ENCODE measurements at regions not wholly inside any gene's neighbourhood (a gene's known extent, or its start where the extent isn't known, plus 50 kb on each side); places are given as distances from the start of the nearest gene placed in this dataset.

- TF ChIP-seq EZH2phosphoT487 (IDR thresholded peaks at IDR 0.05; ENCODE audit: borderline replicate concordance, low read length) (no peak), CTCF (IDR thresholded peaks at IDR 0.05; ENCODE audit: low read depth, low read length, poor library complexity, severe bottlenecking) (no peak)
Measured at GRCh38 chr3:167167491-167167890, 212.6 kb downstream of the ZBBX start.

GRCh38 chr3:167166594-167167253 is 213.4 kb downstream of the ZBBX start:
- Histone ChIP-seq H3K4me1 (ENCODE audit: control insufficient read depth, low read length) (no peaks in the 10 kb centered on the region), H3K36me3 (ENCODE audit: control insufficient read depth, low read length) (no peaks in the 10 kb centered on the region), H3K4me2 (ENCODE audit: low read length) (no peak overlapping the region), H3K27me3 (ENCODE audit: control insufficient read depth, low read length) (no peaks in the 10 kb centered on the region), H3K79me2 (ENCODE audit: control insufficient read depth, low read length) (no peaks in the 10 kb centered on the region), H3K9me2 (replicated peaks; ENCODE audit: control insufficient read depth, low read length) (no peaks in the 10 kb centered on the region), H3K27ac (ENCODE audit: low read depth, low read length) (no peak overlapping the region), H3K9me3 (ENCODE audit: control insufficient read depth, insufficient read depth, low read length) (no peaks in the 10 kb centered on the region), H4K20me1 (ENCODE audit: control insufficient read depth, insufficient read depth, low read depth, low read length) (no peaks in the 10 kb centered on the region), H3F3A (ENCODE audit: control insufficient read depth, insufficient read depth) (no peaks in the 10 kb centered on the region), H3K4me3 (ENCODE audit: low read length) (no peak overlapping the region)
- TF ChIP-seq EZH2phosphoT487 (IDR thresholded peaks at IDR 0.05; ENCODE audit: borderline replicate concordance, low read length) = no peak
- no peak for TF ChIP-seq CTCF (IDR thresholded peaks at IDR 0.05; ENCODE audit: low read depth, low read length, poor library complexity, severe bottlenecking)

More at GRCh38 chr3:167167491-167167890, 212.6 kb downstream of the ZBBX start:
- Histone ChIP-seq H3K9me3 (ENCODE audit: control insufficient read depth, insufficient read depth, low read length) (no peaks in the 10 kb centered on the region), H3K4me3 (ENCODE audit: low read length) (no peak overlapping the region), H3K79me2 (ENCODE audit: control insufficient read depth, low read length) (no peaks in the 10 kb centered on the region), H3K27me3 (ENCODE audit: control insufficient read depth, low read length) (no peaks in the 10 kb centered on the region), H3K4me2 (ENCODE audit: low read length) (no peak overlapping the region), H3F3A (ENCODE audit: control insufficient read depth, insufficient read depth) (no peaks in the 10 kb centered on the region), H4K20me1 (ENCODE audit: control insufficient read depth, insufficient read depth, low read depth, low read length) (no peaks in the 10 kb centered on the region), H3K9me2 (replicated peaks; ENCODE audit: control insufficient read depth, low read length) (no peaks in the 10 kb centered on the region), H3K4me1 (ENCODE audit: control insufficient read depth, low read length) (no peaks in the 10 kb centered on the region), H3K36me3 (ENCODE audit: control insufficient read depth, low read length) (no peaks in the 10 kb centered on the region), H3K27ac (ENCODE audit: low read depth, low read length) (no peak overlapping the region)

GRCh38 chr3:167166012-167166411 is 214.1 kb downstream of the ZBBX start:
- no peak for TF ChIP-seq EZH2phosphoT487 (IDR thresholded peaks at IDR 0.05; ENCODE audit: borderline replicate concordance, low read length)
- TF ChIP-seq CTCF (IDR thresholded peaks at IDR 0.05; ENCODE audit: low read depth, low read length, poor library complexity, severe bottlenecking) = no peak
- Histone ChIP-seq H3K9me3 (ENCODE audit: control insufficient read depth, insufficient read depth, low read length) (no peaks in the 10 kb centered on the region), H3K4me1 (ENCODE audit: control insufficient read depth, low read length) (no peaks in the 10 kb centered on the region), H3K9me2 (replicated peaks; ENCODE audit: control insufficient read depth, low read length) (no peaks in the 10 kb centered on the region), H3F3A (ENCODE audit: control insufficient read depth, insufficient read depth) (no peaks in the 10 kb centered on the region), H4K20me1 (ENCODE audit: control insufficient read depth, insufficient read depth, low read depth, low read length) (no peaks in the 10 kb centered on the region), H3K27me3 (ENCODE audit: control insufficient read depth, low read length) (no peaks in the 10 kb centered on the region), H3K36me3 (ENCODE audit: control insufficient read depth, low read length) (no peaks in the 10 kb centered on the region), H3K4me3 (ENCODE audit: low read length) (no peak overlapping the region), H3K4me2 (ENCODE audit: low read length) (no peak overlapping the region), H3K79me2 (ENCODE audit: control insufficient read depth, low read length) (no peaks in the 10 kb centered on the region), H3K27ac (ENCODE audit: low read depth, low read length) (no peak overlapping the region)
